Endothelial cell of umbilical vein (primary cell): ENCODE measurements at regions not wholly inside any gene's neighbourhood (a gene's known extent, or its start where the extent isn't known, plus 50 kb on each side); places are given as distances from the start of the nearest gene placed in this dataset.

Experiments
- CTCF ChIP-seq, 2 donors: IDR thresholded peaks; 1 replicate in 1 of 2; 2 replicates in 1 of 2; pipeline ENCODE4 v1.5.1; 2011; ENCODE audit warnings: low read length in 2 of 2, mild to moderate bottlenecking in 2 of 2, moderate library complexity in 2 of 2, control low read depth in 1 of 2, inconsistent platforms in 1 of 2, low read depth in 1 of 2; ENCODE audit not compliant: insufficient read depth in 1 of 2; ENCODE audit errors: extremely low read depth in 1 of 2
- EZH2 ChIP-seq: IDR thresholded peaks from 2 replicates; pipeline ENCODE4 v1.6.1; 2012; ENCODE audit warnings: borderline replicate concordance, low read depth, mild to moderate bottlenecking, moderate library complexity, low read length, inconsistent platforms; ENCODE audit not compliant: severe bottlenecking
- JUN ChIP-seq: IDR thresholded peaks from 2 replicates; pipeline ENCODE4 v1.6.1; 2011; ENCODE audit warnings: borderline replicate concordance, low read depth; ENCODE audit not compliant: insufficient read length, insufficient read depth
- MYC ChIP-seq: IDR thresholded peaks from one replicate; pipeline ENCODE4 v1.6.1; 2011; ENCODE audit warnings: mild to moderate bottlenecking, low read depth, low read length
- POLR2A ChIP-seq: IDR thresholded peaks from 2 replicates; pipeline ENCODE4 v1.6.1; 2012; ENCODE audit warnings: low read depth, mild to moderate bottlenecking, control low read depth, low read length
- POLR2AphosphoS5 ChIP-seq: IDR thresholded peaks from 2 replicates; pipeline ENCODE4 v1.6.1; 2012; ENCODE audit warnings: low read depth, mild to moderate bottlenecking, control low read depth, low read length, moderate library complexity; ENCODE audit not compliant: insufficient read depth

GRCh38 chr21:41593760-41594138, 85.8 kb upstream of the TMPRSS2 start:
- TF ChIP-seq CTCF (IDR thresholded peaks at IDR 0.05; ENCODE audit: extremely low read depth in 1 of 2, insufficient read depth in 1 of 2, low read depth in 1 of 2, low read length in 2 of 2) = no peak
- TF ChIP-seq POLR2A = no peak
- TF ChIP-seq EZH2 = no peak
- no peak for TF ChIP-seq MYC
- TF ChIP-seq JUN = no peak
- TF ChIP-seq POLR2AphosphoS5 = no peak
